IMR-90 (cell line): ENCODE measurements at regions not wholly inside any gene's neighbourhood (a gene's known extent, or its start where the extent isn't known, plus 50 kb on each side); places are given as distances from the start of the nearest gene placed in this dataset.

Source experiments
- CHD1 ChIP-seq: IDR thresholded peaks from 2 replicates; pipeline ENCODE4 v1.6.1; 2012; ENCODE audit warnings: low read depth, low read length, improper control_type of control experiment
- CTCF ChIP-seq: conservative IDR thresholded peaks from 2 replicates; pipeline ENCODE4 v1.5.1; 2012; ENCODE audit warnings: mild to moderate bottlenecking, low read depth, low read length, improper control_type of control experiment
- FOS ChIP-seq: fragments of 150-350 bp; IDR thresholded peaks from 2 replicates; pipeline ENCODE4 v1.6.1; 2016; ENCODE audit warnings: low read depth, low read length
- MAFK ChIP-seq: IDR thresholded peaks from 2 replicates; pipeline ENCODE4 v1.6.1; 2012; ENCODE audit warnings: low read depth, low read length, improper control_type of control experiment
- MAZ ChIP-seq: IDR thresholded peaks from 2 replicates; pipeline ENCODE4 v1.6.1; 2012; ENCODE audit warnings: low read depth, mild to moderate bottlenecking, low read length, improper control_type of control experiment, moderate library complexity, borderline replicate concordance
- MXI1 ChIP-seq: IDR thresholded peaks from 2 replicates; pipeline ENCODE4 v1.6.1; 2012; ENCODE audit warnings: low read depth, mild to moderate bottlenecking, low read length, moderate library complexity, borderline replicate concordance
- POLR2A ChIP-seq: IDR thresholded peaks from 2 replicates; pipeline ENCODE4 v1.6.1; 2012; ENCODE audit warnings: mild to moderate bottlenecking, low read depth, low read length
- RAD21 ChIP-seq: IDR thresholded peaks from 2 replicates; pipeline ENCODE4 v1.6.1; 2012; ENCODE audit warnings: low read length, improper control_type of control experiment
- RFX5 ChIP-seq: IDR thresholded peaks from 2 replicates; pipeline ENCODE4 v1.8.0; 2012; ENCODE audit warnings: low read depth, mild to moderate bottlenecking, low read length, moderate library complexity
- SMC3 ChIP-seq: fragments of 150-350 bp; IDR thresholded peaks from 2 replicates; pipeline ENCODE4 v1.6.1; 2016; ENCODE audit warnings: low read depth, mild to moderate bottlenecking, antibody characterized with exemption, low read length, moderate library complexity
- TF ChIP-seq, protein P1 (sequence below): fragments of 150-350 bp; IDR thresholded peaks from 2 replicates; pipeline ENCODE4 v1.6.1; 2017; ENCODE audit warnings: mild to moderate bottlenecking, antibody characterized with exemption, low read length, low read depth

GRCh38 chr12:107528731-107529365 is 156.8 kb upstream of the PWP1 start:
- TF ChIP-seq CTCF = no peak
- TF ChIP-seq RAD21 = no peak
- TF ChIP-seq, protein P1, sequence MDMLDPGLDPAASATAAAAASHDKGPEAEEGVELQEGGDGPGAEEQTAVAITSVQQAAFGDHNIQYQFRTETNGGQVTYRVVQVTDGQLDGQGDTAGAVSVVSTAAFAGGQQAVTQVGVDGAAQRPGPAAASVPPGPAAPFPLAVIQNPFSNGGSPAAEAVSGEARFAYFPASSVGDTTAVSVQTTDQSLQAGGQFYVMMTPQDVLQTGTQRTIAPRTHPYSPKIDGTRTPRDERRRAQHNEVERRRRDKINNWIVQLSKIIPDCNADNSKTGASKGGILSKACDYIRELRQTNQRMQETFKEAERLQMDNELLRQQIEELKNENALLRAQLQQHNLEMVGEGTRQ = no peak
- TF ChIP-seq MXI1 = no peak
- no peak for TF ChIP-seq MAFK
- TF ChIP-seq POLR2A = no peak
- no peak for TF ChIP-seq SMC3
- TF ChIP-seq CHD1 = no peak
- TF ChIP-seq RFX5 = no peak
- TF ChIP-seq FOS = no peak
- no peak for TF ChIP-seq MAZ
